Cardiac septum (tissue), 1 donor: ENCODE measurements at regions not wholly inside any gene's neighbourhood (a gene's known extent, or its start where the extent isn't known, plus 50 kb on each side); places are given as distances from the start of the nearest gene placed in this dataset.
"Not testable (repeated sequence)": the region's sequence is repeated elsewhere in the genome, so short reads cannot be mapped to it uniquely, and the experiment has no call there.

ENCODE experiments used
- DNase-seq: peaks from one replicate; pipeline ENCODE4 v3.0.0-alpha.2; 2020; ENCODE audit warnings: low spot score
- intact Hi-C: fragments of 100-400 bp; cut with DNase I; formaldehyde crosslinking; loops from one replicate; pipeline ENCODE4 v1.14.0; 2022
- donor health status: DM: no; HTN: no; CAD: no.

GRCh38 chr5:34245813-34246212 lies 202.8 kb upstream of the C1QTNF3 start:
- intact Hi-C loops, DNase-seq: not testable (repeated sequence)

- intact Hi-C loops, DNase-seq: not testable (repeated sequence)
Measured at GRCh38 chr5:34258598-34258997, 215.6 kb upstream of the C1QTNF3 start.

- intact Hi-C loops, DNase-seq: not testable (repeated sequence)
Measured at GRCh38 chr5:34261020-34261419, 218.0 kb upstream of the C1QTNF3 start.

GRCh38 chr5:34266151-34266550 lies 223.1 kb upstream of the C1QTNF3 start:
- DNase-seq, intact Hi-C loops: not testable (repeated sequence)

GRCh38 chr5:34296759-34297158 lies 253.7 kb upstream of the C1QTNF3 start:
- DNase-seq, intact Hi-C loops: not testable (repeated sequence)

GRCh38 chr5:34329201-34329600 lies 286.2 kb upstream of the C1QTNF3 start:
- intact Hi-C loops, DNase-seq: not testable (repeated sequence)

- intact Hi-C loops, DNase-seq: not testable (repeated sequence)
Measured at GRCh38 chr5:34329611-34330108, 286.6 kb upstream of the C1QTNF3 start.

GRCh38 chr5:34331928-34332454 lies 289.0 kb upstream of the C1QTNF3 start:
- intact Hi-C loops, DNase-seq: not testable (repeated sequence)

GRCh38 chr5:34339408-34340001 lies 296.5 kb upstream of the C1QTNF3 start:
- intact Hi-C loops, DNase-seq: not testable (repeated sequence)

GRCh38 chr5:34354440-34354839 lies 301.7 kb upstream of the RAI14 start:
- intact Hi-C loops, DNase-seq: not testable (repeated sequence)

GRCh38 chr5:34371417-34371816 lies 284.7 kb upstream of the RAI14 start:
- intact Hi-C loops, DNase-seq: not testable (repeated sequence)

- intact Hi-C loops, DNase-seq: not testable (repeated sequence)
Measured at GRCh38 chr5:34371817-34372216, 284.3 kb upstream of the RAI14 start.

GRCh38 chr5:34372739-34373138 lies 283.4 kb upstream of the RAI14 start:
- DNase-seq, intact Hi-C loops: not testable (repeated sequence)

GRCh38 chr5:34377651-34378050 lies 278.5 kb upstream of the RAI14 start:
- intact Hi-C loops, result not testable (repeated sequence)

GRCh38 chr5:34378498-34378897 lies 277.6 kb upstream of the RAI14 start:
- DNase-seq, intact Hi-C loops: not testable (repeated sequence)

More at GRCh38 chr5:34377651-34378050, 278.5 kb upstream of the RAI14 start:
- DNase-seq, result not testable (repeated sequence)

- intact Hi-C loops, DNase-seq: not testable (repeated sequence)
Measured at GRCh38 chr5:34388754-34389153, 267.4 kb upstream of the RAI14 start.

GRCh38 chr5:34409373-34409772 lies 246.8 kb upstream of the RAI14 start:
- intact Hi-C loops, result no loop called here
- no peak for DNase-seq

GRCh38 chr5:34410411-34411139 lies 245.6 kb upstream of the RAI14 start:
- no peak for DNase-seq
- intact Hi-C loops, result no loop called here

- no peak for DNase-seq
- intact Hi-C loops, result no loop called here
Measured at GRCh38 chr5:34411470-34412346, 244.4 kb upstream of the RAI14 start.

GRCh38 chr5:34412736-34413135 lies 243.4 kb upstream of the RAI14 start:
- no peak for DNase-seq
- intact Hi-C loops, result no loop called here
